HepG2 (cell line): ENCODE measurements at regions not wholly inside any gene's neighbourhood (a gene's known extent, or its start where the extent isn't known, plus 50 kb on each side); places are given as distances from the start of the nearest gene placed in this dataset.

Source experiments
- ATAC-seq: fragments of 200-7000 bp; cut with Tn5 transposase; 3 replicates; pipeline ENCODE4 v1.9.1; 2020; ENCODE audit warnings: mild to moderate bottlenecking, moderate library complexity
- BruUV-seq: library from RNA; stranded (reverse); fragments of 400-500 nt; replicated peaks from 2 replicates; lab custom pipeline; 2021; lab: Mats Ljungman, UMichigan
- CTCF ChIA-PET: fragments of 300-600 bp; formaldehyde crosslinking; extraction: SDS; loops from one replicate; lab custom pipeline; 2021; ENCODE audit warnings: low total read pairs, inconsistent platforms, low intra/inter-chr PET ratio; lab: Yijun Ruan, JAX
- POLR2A ChIA-PET: fragments of 350-600 bp; sonication (Branson Sonifier 250); formaldehyde crosslinking; loops from one replicate; lab custom pipeline; 2020; ENCODE audit warnings: antibody characterized with exemption, inconsistent platforms; lab: Yijun Ruan, JAX
- DNase-seq: peaks from one replicate; pipeline ENCODE4 v3.0.0-alpha.2; 2015; ENCODE audit warnings: low spot score
- FAIRE-seq: peaks from 3 replicates; lab custom pipeline; 2011; peaks lifted over from hg19 to GRCh38; lab: Jason Lieb, UNC
- H2AFZ ChIP-seq: one replicate; pipeline ENCODE4 v1.6.1; 2011; ENCODE audit warnings: low read length, inconsistent platforms
- H3K27ac ChIP-seq: fragments of 300-600 bp; 3 replicates; pipeline ENCODE4 v1.8.0; 2011; ENCODE audit warnings: mixed run types, mild to moderate bottlenecking, mixed read lengths, low read length, inconsistent platforms; ENCODE audit not compliant: insufficient read depth; ENCODE audit errors: extremely low read length
- H3K27me3 ChIP-seq, 2 experiments: fragments of 200-600 bp in 1 of 2; 2 replicates in 1 of 2; 3 replicates in 1 of 2; pipeline versions ENCODE4 v1.6.0 to v1.8.0; 2011; ENCODE audit warnings: low read length in 2 of 2, mild to moderate bottlenecking in 2 of 2, moderate library complexity in 2 of 2, inconsistent platforms in 1 of 2; ENCODE audit not compliant: insufficient read depth in 2 of 2, control insufficient read depth in 1 of 2
- H3K36me3 ChIP-seq, 2 experiments: fragments of 200-600 bp in 1 of 2; replicated peaks in 1 of 2; 2 replicates in 1 of 2; 3 replicates in 1 of 2; pipeline versions ENCODE4 v1.5.1 to v1.8.0; 2011; ENCODE audit warnings: low read length in 2 of 2, inconsistent platforms in 1 of 2; ENCODE audit not compliant: insufficient read depth in 2 of 2, control insufficient read depth in 1 of 2
- H3K4me1 ChIP-seq: 2 replicates; pipeline ENCODE4 v1.5.1; 2012; ENCODE audit warnings: low read length, inconsistent platforms; ENCODE audit not compliant: insufficient read depth
- H3K4me2 ChIP-seq: 2 replicates; pipeline ENCODE4 v1.6.0; 2011; ENCODE audit warnings: low read depth, low read length, inconsistent platforms
- H3K4me3 ChIP-seq, 3 experiments: fragments of 200-600 bp in 1 of 3; sonication (generic), shearing (Covaris generic) in 1 of 3; replicated peaks in 1 of 3; 2 replicates each; pipeline ENCODE4 v1.5.1; 2011 to 2016; ENCODE audit warnings: low read length in 3 of 3, inconsistent platforms in 2 of 3, low read depth in 2 of 3, mild to moderate bottlenecking in 2 of 3, control low read depth in 1 of 3, mixed read lengths in 1 of 3; ENCODE audit not compliant: insufficient read depth in 1 of 3
- H3K79me2 ChIP-seq: one replicate; pipeline ENCODE4 v1.6.1; 2011; ENCODE audit warnings: low read length, inconsistent platforms; ENCODE audit not compliant: insufficient read depth
- H3K9ac ChIP-seq: 2 replicates; pipeline ENCODE4 v1.6.0; 2011; ENCODE audit warnings: mild to moderate bottlenecking, low read depth, low read length, inconsistent platforms; ENCODE audit not compliant: insufficient read depth
- H3K9me3 ChIP-seq: 2 replicates; pipeline ENCODE4 v1.5.1; 2012; ENCODE audit warnings: mild to moderate bottlenecking, low read length
- H4K20me1 ChIP-seq: 2 replicates; pipeline ENCODE4 v1.6.0; 2011; ENCODE audit warnings: inconsistent platforms, mild to moderate bottlenecking, low read length, moderate library complexity; ENCODE audit not compliant: insufficient read depth
- AGO1 ChIP-seq: fragments of 200-400 bp; formaldehyde crosslinking; IDR thresholded peaks from 2 replicates; pipeline ENCODE4 v1.6.1; 2017; ENCODE audit warnings: mild to moderate bottlenecking, low read depth, low read length, moderate library complexity; ENCODE audit not compliant: poor library complexity, severe bottlenecking
- BCLAF1 ChIP-seq: fragments of 450-650 bp; IDR thresholded peaks from 2 replicates; pipeline ENCODE4 v1.6.1; 2017; ENCODE audit warnings: mild to moderate bottlenecking
- FOXK2 ChIP-seq: fragments of 450-650 bp; IDR thresholded peaks from 2 replicates; pipeline ENCODE4 v1.6.1; 2016
- GATAD1 ChIP-seq: IDR thresholded peaks from 2 replicates; pipeline ENCODE4 v1.6.1; 2016; ENCODE audit warnings: missing genetic modification reagents, missing compliant biosample characterization
- HBP1 ChIP-seq: IDR thresholded peaks from 2 replicates; pipeline ENCODE4 v1.6.1; 2016; ENCODE audit warnings: low read depth, control low read depth
- NFE2L2 ChIP-seq: fragments of 150-350 bp; IDR thresholded peaks from 2 replicates; pipeline ENCODE4 v1.6.1; 2014; ENCODE audit warnings: low read length
- RORA ChIP-seq: sonication (generic); formaldehyde crosslinking; IDR thresholded peaks from 2 replicates; pipeline ENCODE4 v1.5.0; 2020; ENCODE audit warnings: mild to moderate bottlenecking, missing genetic modification reagents, moderate library complexity
- SATB2 ChIP-seq: sonication (generic); formaldehyde crosslinking; IDR thresholded peaks from 2 replicates; pipeline ENCODE4 v1.5.0; 2020; ENCODE audit warnings: missing genetic modification reagents
- ZFP36 ChIP-seq: fragments of 150-350 bp; IDR thresholded peaks from 2 replicates; pipeline ENCODE4 v1.6.1; 2018; ENCODE audit warnings: borderline replicate concordance, low read length, low read depth; ENCODE audit not compliant: partially characterized antibody
- ZFP82 ChIP-seq: sonication (generic); formaldehyde crosslinking; IDR thresholded peaks from 2 replicates; pipeline ENCODE4 v1.5.1; 2020; ENCODE audit warnings: mild to moderate bottlenecking, missing genetic modification reagents, borderline replicate concordance
- ZNF280B ChIP-seq: sonication (generic); formaldehyde crosslinking; IDR thresholded peaks from 2 replicates; pipeline ENCODE4 v1.5.0; 2020; ENCODE audit warnings: missing genetic modification reagents, mild to moderate bottlenecking, borderline replicate concordance
- ZNF317 ChIP-seq: sonication (generic); formaldehyde crosslinking; IDR thresholded peaks from 2 replicates; pipeline ENCODE4 v1.5.0; 2020; ENCODE audit warnings: mild to moderate bottlenecking, missing genetic modification reagents
- ZNF550 ChIP-seq: sonication (generic); formaldehyde crosslinking; IDR thresholded peaks from 2 replicates; pipeline ENCODE4 v1.4.0; 2020; ENCODE audit warnings: mild to moderate bottlenecking, missing genetic modification reagents, borderline replicate concordance
- ZNF607 ChIP-seq: sonication (generic); formaldehyde crosslinking; IDR thresholded peaks from 2 replicates; pipeline ENCODE4 v1.5.1; 2020; ENCODE audit warnings: missing genetic modification reagents, mild to moderate bottlenecking, borderline replicate concordance
- ZNF761 ChIP-seq: sonication (generic); formaldehyde crosslinking; conservative IDR thresholded peaks from 2 replicates; pipeline ENCODE4 v1.4.0; 2020; ENCODE audit warnings: mild to moderate bottlenecking, missing genetic modification reagents
- ZSCAN5A ChIP-seq: sonication (generic); formaldehyde crosslinking; IDR thresholded peaks from 2 replicates; pipeline ENCODE4 v1.8.0; 2022; ENCODE audit warnings: mild to moderate bottlenecking, missing genetic modification reagents, borderline replicate concordance
- WGBS: methylation state at CpG from one replicate; pipeline ENCODE4 v1.1.6; 2017; ENCODE audit warnings: low lambda C conversion rate; 5-methylcytosine and 5-hydroxymethylcytosine counted together
- in situ Hi-C: cut with HindIII; loops from 2 replicates; pipeline ENCODE4 v1.10.0; 2017; ENCODE audit warnings: low pct_unique_long_range_greater_than_20kb; ENCODE audit not compliant: extremely low pct_ligation_motif_present
- intact Hi-C: fragments of 100-400 bp; cut with micrococcal nuclease; formaldehyde crosslinking; loops from one replicate; pipeline ENCODE4 v1.10.0; 2022; ENCODE audit not compliant: unreplicated experiment

- TF ChIP-seq BCLAF1 (no peak), FOXK2 (no peak), SATB2 (CRISPR knock-in tag) (no peak), ZNF550 (CRISPR knock-in tag) (no peak), ZNF317 (CRISPR knock-in tag) (no peak), HBP1 (CRISPR knock-in tag) (no peak), ZNF761 (CRISPR knock-in tag) (no peak), ZNF280B (CRISPR knock-in tag) (no peak)
Observed at GRCh38 chr12:113573148-113573547, 101.5 kb upstream of the LHX5 start (continued).

- DNase-seq (no peak), ATAC-seq (no peak), FAIRE-seq (no peak)
- no peaks in the 10 kb centered on the region for H3K36me3 ChIP-seq
- no peak overlapping the region for H2AFZ ChIP-seq
- H3K27me3 ChIP-seq = peaks cover 6 to 37% of the 10 kb centered on the region in 2 experiments
- H4K20me1 ChIP-seq = no peaks in the 10 kb centered on the region
- H3K9me3 ChIP-seq = no peaks in the 10 kb centered on the region
- no peaks in the 10 kb centered on the region for H3K4me1 ChIP-seq
- in situ Hi-C loops (no loop called here), intact Hi-C loops (no loop called here)
- H3K9ac ChIP-seq = no peak overlapping the region
- H3K27ac ChIP-seq = no peak overlapping the region
- no peak overlapping the region for H3K4me3 ChIP-seq
- CTCF ChIA-PET = no interaction called here
- BruUV-seq = no TSS peak
- POLR2A ChIA-PET = no interaction called here
- no peaks in the 10 kb centered on the region for H3K79me2 ChIP-seq
- 1% methylated on average over 3 of the region's 3 CpGs for WGBS
- no peak overlapping the region for H3K4me2 ChIP-seq
- no peak for TF ChIP-seq ZSCAN5A
- TF ChIP-seq AGO1 = no peak
- no peak for TF ChIP-seq NFE2L2
- no peak for TF ChIP-seq ZFP82 (CRISPR knock-in tag)
- TF ChIP-seq ZNF607 (CRISPR knock-in tag) = no peak
- no peak for TF ChIP-seq ZFP36
- TF ChIP-seq GATAD1 (CRISPR knock-in tag) = no peak
- no peak for TF ChIP-seq RORA (CRISPR knock-in tag)
Observed at GRCh38 chr12:113571713-113572112, 100.0 kb upstream of the LHX5 start.
